ENCODE measurements at regions not wholly inside any gene's neighbourhood (a gene's known extent, or its start where the extent isn't known, plus 50 kb on each side); places are given as distances from the start of the nearest gene placed in this dataset.

DNA sequence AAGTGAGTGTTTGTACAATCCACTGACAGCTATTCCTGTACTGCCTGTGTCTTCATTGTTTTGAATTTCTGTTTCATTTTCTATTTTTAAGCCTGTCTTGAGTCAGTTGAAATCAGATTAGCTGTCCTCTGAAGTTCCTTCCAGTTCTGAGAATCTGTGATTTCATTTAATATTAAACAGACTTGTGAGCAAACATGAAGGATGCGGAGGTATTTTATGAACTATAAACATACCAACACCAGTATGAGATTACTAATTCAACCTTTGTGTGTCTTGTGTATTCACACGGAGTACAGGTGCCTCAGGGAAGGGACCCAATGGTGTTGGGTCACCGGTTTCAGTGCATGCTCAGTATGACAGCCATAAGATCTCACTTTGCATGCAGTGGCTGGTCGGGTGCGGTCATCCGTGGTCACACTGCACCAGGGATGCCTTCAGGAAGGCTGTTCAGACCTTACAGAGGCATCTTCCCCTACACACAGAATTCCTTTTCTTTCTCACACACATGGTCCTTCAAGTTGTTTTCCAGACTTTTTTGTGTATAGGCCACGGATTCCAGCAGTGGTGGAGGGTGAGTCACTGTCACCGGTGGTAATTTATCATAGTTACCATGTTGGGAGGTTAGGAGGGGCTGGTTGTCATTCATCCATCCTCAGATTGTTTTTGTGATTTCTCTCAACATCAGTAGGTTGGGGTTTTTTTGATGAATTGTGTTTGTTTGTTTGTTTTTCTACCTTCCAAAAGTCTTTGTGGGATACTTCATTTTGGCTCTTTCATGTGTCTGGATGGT, 103.0 kb upstream of the SFSWAP start:
- no peak for TF ChIP-seq POLR2AphosphoS5 (IDR thresholded peaks at IDR 0.05)
- no peak for TF ChIP-seq CTCF (IDR thresholded peaks at IDR 0.05)
- TF ChIP-seq POLR2A (IDR thresholded peaks at IDR 0.05) = no peak
- TF ChIP-seq EP300 (IDR thresholded peaks at IDR 0.05) = no peak

Measured in suprapubic skin (tissue), 4 donors.